HepG2 (cell line): ENCODE measurements at regions not wholly inside any gene's neighbourhood (a gene's known extent, or its start where the extent isn't known, plus 50 kb on each side); places are given as distances from the start of the nearest gene placed in this dataset.

Source experiments
- ATAD3A ChIP-seq: sonication (generic); formaldehyde crosslinking; IDR thresholded peaks from 2 replicates; pipeline ENCODE4 v1.4.0; 2020; ENCODE audit warnings: missing genetic modification reagents
- ATF6 ChIP-seq: sonication (generic); formaldehyde crosslinking; conservative IDR thresholded peaks from 2 replicates; pipeline ENCODE4 v1.4.0; 2020; ENCODE audit warnings: missing genetic modification reagents
- ETV5 ChIP-seq: IDR thresholded peaks from 2 replicates; pipeline ENCODE4 v1.6.1; 2018; ENCODE audit warnings: missing biosample characterization, missing genetic modification reagents, inconsistent platforms, borderline replicate concordance
- HBP1 ChIP-seq: IDR thresholded peaks from 2 replicates; pipeline ENCODE4 v1.6.1; 2016; ENCODE audit warnings: low read depth, control low read depth
- HIC2 ChIP-seq: sonication (generic); formaldehyde crosslinking; IDR thresholded peaks from 2 replicates; pipeline ENCODE4 v1.9.0; 2022; ENCODE audit warnings: low read depth, missing genetic modification reagents
- KDM1A ChIP-seq: IDR thresholded peaks from 2 replicates; pipeline ENCODE4 v1.6.1; 2016; ENCODE audit warnings: missing compliant biosample characterization
- KDM2A ChIP-seq: sonication (generic); formaldehyde crosslinking; IDR thresholded peaks from 2 replicates; pipeline ENCODE4 v1.4.0; 2020; ENCODE audit warnings: low read depth, missing genetic modification reagents, borderline replicate concordance
- KMT2B ChIP-seq: IDR thresholded peaks from 2 replicates; pipeline ENCODE4 v1.6.1; 2016; ENCODE audit warnings: missing genetic modification reagents, missing compliant biosample characterization
- MXD4 ChIP-seq: IDR thresholded peaks from 2 replicates; pipeline ENCODE4 v1.6.1; 2016; ENCODE audit warnings: mild to moderate bottlenecking, missing biosample characterization, missing genetic modification reagents
- PAWR ChIP-seq: sonication (generic); formaldehyde crosslinking; IDR thresholded peaks from 2 replicates; pipeline ENCODE4 v1.4.0; 2020; ENCODE audit warnings: missing genetic modification reagents, mild to moderate bottlenecking, borderline replicate concordance
- PAXIP1 ChIP-seq: sonication (generic); formaldehyde crosslinking; conservative IDR thresholded peaks from 2 replicates; pipeline ENCODE4 v1.4.0; 2020; ENCODE audit warnings: mild to moderate bottlenecking, missing genetic modification reagents, moderate library complexity
- RCOR2 ChIP-seq: IDR thresholded peaks from 2 replicates; pipeline ENCODE4 v1.6.1; 2016; ENCODE audit warnings: missing biosample characterization, missing genetic modification reagents
- SCMH1 ChIP-seq: sonication (generic); formaldehyde crosslinking; IDR thresholded peaks from 2 replicates; pipeline ENCODE4 v1.9.0; 2021; ENCODE audit warnings: missing genetic modification reagents, mild to moderate bottlenecking, borderline replicate concordance
- ZBTB8A ChIP-seq: sonication (generic); formaldehyde crosslinking; IDR thresholded peaks from 2 replicates; pipeline ENCODE4 v1.4.0; 2020; ENCODE audit warnings: mild to moderate bottlenecking, low read depth, missing genetic modification reagents, borderline replicate concordance
- ZNF143 ChIP-seq: sonication (generic); formaldehyde crosslinking; IDR thresholded peaks from 2 replicates; pipeline ENCODE4 v1.4.0; 2020; ENCODE audit warnings: missing genetic modification reagents
- ZNF383 ChIP-seq: sonication (generic); formaldehyde crosslinking; IDR thresholded peaks from 2 replicates; pipeline ENCODE4 v1.4.0; 2020; ENCODE audit warnings: missing genetic modification reagents, mild to moderate bottlenecking, borderline replicate concordance
- ZNF468 ChIP-seq: sonication (generic); formaldehyde crosslinking; IDR thresholded peaks from 2 replicates; pipeline ENCODE4 v1.8.0; 2022; ENCODE audit warnings: mild to moderate bottlenecking, moderate library complexity, missing genetic modification reagents
- ZNF513 ChIP-seq: sonication (generic); formaldehyde crosslinking; conservative IDR thresholded peaks from 2 replicates; pipeline ENCODE4 v1.5.0; 2020; ENCODE audit warnings: missing genetic modification reagents
- ZSCAN25 ChIP-seq: sonication (generic); formaldehyde crosslinking; IDR thresholded peaks from 2 replicates; pipeline ENCODE4 v1.8.0; 2022; ENCODE audit warnings: mild to moderate bottlenecking, missing genetic modification reagents
- ZSCAN31 ChIP-seq: sonication (generic); formaldehyde crosslinking; IDR thresholded peaks from 2 replicates; pipeline ENCODE4 v1.5.0; 2020; ENCODE audit warnings: low read depth, mild to moderate bottlenecking, missing genetic modification reagents

GRCh38 chr19:56974556-56975207, 134.2 kb upstream of the PEG3 start (continued):
- TF ChIP-seq PAWR (CRISPR knock-in tag) (no peak), ETV5 (CRISPR knock-in tag) (peak; percentile 77; the same call in 1 of the 2 replicates), HBP1 (CRISPR knock-in tag) (no peak), ATAD3A (CRISPR knock-in tag) (no peak), ZSCAN31 (CRISPR knock-in tag) (0 out of 2 replicates have a peak, but pooled peaks have one; percentile 42), PAXIP1 (CRISPR knock-in tag) (peak; percentile 90), ZNF513 (CRISPR knock-in tag) (no peak), ZNF468 (no peak), HIC2 (peak; percentile 24; the same call in 1 of the 2 replicates), ZSCAN25 (peak; percentile 91), ZNF383 (CRISPR knock-in tag) (no peak), KDM1A (CRISPR knock-in tag) (peak; percentile 95; the same call in 1 of the 2 replicates), ZBTB8A (CRISPR knock-in tag) (no peak), MXD4 (CRISPR knock-in tag) (no peak; the same call in 1 of the 2 replicates), KMT2B (no peak), KDM2A (CRISPR knock-in tag) (peak; percentile 43; the same call in 1 of the 2 replicates), RCOR2 (CRISPR knock-in tag) (peak; percentile 79; the same call in 1 of the 2 replicates), ZNF143 (CRISPR knock-in tag) (peak; percentile 82), SCMH1 (CRISPR knock-in tag) (no peak), ATF6 (CRISPR knock-in tag) (no peak)
